PC-9 (cell line): ENCODE measurements at regions not wholly inside any gene's neighbourhood (a gene's known extent, or its start where the extent isn't known, plus 50 kb on each side); places are given as distances from the start of the nearest gene placed in this dataset.

Source experiments
- BruUV-seq: library from RNA; stranded (reverse); fragments of 400-500 nt; replicated peaks from 2 replicates; lab custom pipeline; 2021; lab: Mats Ljungman, UMichigan
- CTCF ChIA-PET: fragments of 300-600 bp; sonication (Branson Sonifier 250); formaldehyde crosslinking; loops from one replicate; lab custom pipeline; 2022; ENCODE audit warnings: antibody characterized with exemption; lab: Charles Lee
- POLR2A ChIA-PET: fragments of 300-600 bp; sonication (Branson Sonifier 250); formaldehyde crosslinking; loops from one replicate; lab custom pipeline; 2022; ENCODE audit warnings: antibody characterized with exemption; ENCODE audit not compliant: unreplicated experiment; lab: Charles Lee
- DNase-seq, 2 experiments: peaks; one replicate each; pipeline versions ENCODE4 v3.0.0 to v3.0.0-alpha.2; 2015 to 2022; ENCODE audit warnings: mixed read lengths in 1 of 2
- H2AFZ ChIP-seq: fragments of 200-600 bp; sonication (generic); 2 replicates; pipeline ENCODE4 v1.8.1; 2017; ENCODE audit warnings: antibody characterized with exemption
- H3F3A ChIP-seq: fragments of 200-600 bp; sonication (generic); 2 replicates; pipeline ENCODE4 v1.8.1; 2017; ENCODE audit warnings: antibody characterized with exemption, mild to moderate bottlenecking, low read depth; ENCODE audit not compliant: insufficient read depth
- H3K27ac ChIP-seq: fragments of 200-600 bp; sonication (generic); 2 replicates; pipeline ENCODE4 v1.6.1; 2016; ENCODE audit warnings: mixed run types
- H3K27me3 ChIP-seq: fragments of 200-600 bp; sonication (generic); 2 replicates; pipeline ENCODE4 v1.6.1; 2016; ENCODE audit warnings: low read depth, mixed run types; ENCODE audit not compliant: insufficient read depth
- H3K36me3 ChIP-seq: fragments of 200-600 bp; sonication (generic); 2 replicates; pipeline ENCODE4 v1.6.1; 2016; ENCODE audit warnings: low read depth, mixed run types
- H3K4me1 ChIP-seq: fragments of 200-600 bp; sonication (generic); replicated peaks from 2 replicates; pipeline ENCODE4 v1.6.1; 2016; ENCODE audit warnings: mixed run types; ENCODE audit not compliant: insufficient read depth
- H3K4me2 ChIP-seq: fragments of 200-600 bp; sonication (generic); 2 replicates; pipeline ENCODE4 v1.6.1; 2017; ENCODE audit warnings: mixed run types
- H3K4me3 ChIP-seq: fragments of 200-600 bp; sonication (generic); 2 replicates; pipeline ENCODE4 v1.6.1; 2016; ENCODE audit warnings: mixed run types
- H3K79me2 ChIP-seq: fragments of 200-600 bp; sonication (generic); 2 replicates; pipeline ENCODE4 v1.6.1; 2017; ENCODE audit warnings: low read depth, mixed run types
- H3K9me2 ChIP-seq: fragments of 200-600 bp; sonication (generic); 2 replicates; pipeline ENCODE4 v1.8.1; 2017; ENCODE audit warnings: mild to moderate bottlenecking; ENCODE audit not compliant: insufficient read depth
- H3K9me3 ChIP-seq: fragments of 200-600 bp; sonication (generic); 2 replicates; pipeline ENCODE4 v1.8.1; 2016; ENCODE audit warnings: low read depth; ENCODE audit not compliant: insufficient read depth
- H4K20me1 ChIP-seq: fragments of 200-600 bp; sonication (generic); 2 replicates; pipeline ENCODE4 v1.8.1; 2017; ENCODE audit not compliant: insufficient read depth
- EZH2 ChIP-seq: fragments of 200-600 bp; sonication (generic); IDR thresholded peaks from 2 replicates; pipeline ENCODE4 v1.8.0; 2017; ENCODE audit warnings: antibody characterized with exemption, low read depth
- intact Hi-C: fragments of 100-400 bp; cut with micrococcal nuclease; formaldehyde crosslinking; loops from one replicate; pipeline ENCODE4 v1.10.0; 2022; ENCODE audit not compliant: unreplicated experiment
- TF ChIP-seq, protein P1 (sequence below): fragments of 200-600 bp; sonication (generic); conservative IDR thresholded peaks from 2 replicates; pipeline ENCODE4 v1.6.1; 2017; ENCODE audit warnings: mixed run types, antibody characterized with exemption, mild to moderate bottlenecking, moderate library complexity

DNA sequence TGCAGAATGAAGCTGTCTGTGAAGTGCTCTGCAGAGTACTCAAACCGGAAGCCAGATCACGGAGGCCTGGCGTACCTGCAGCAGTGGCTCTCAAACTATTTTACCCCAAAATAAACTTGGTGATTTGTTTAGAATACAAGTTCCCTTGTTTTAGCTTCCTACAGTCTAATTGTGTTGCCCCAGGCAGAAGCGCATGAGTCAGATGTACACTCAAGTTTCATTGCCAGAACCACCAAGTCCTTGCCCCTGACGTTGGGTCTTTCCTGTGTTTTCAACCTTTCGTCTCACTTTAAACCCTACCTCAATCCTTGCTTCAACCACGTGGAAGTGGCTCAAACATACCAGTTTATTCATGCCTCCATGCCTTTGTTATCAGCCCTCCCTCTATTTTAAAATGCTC, 66.2 kb upstream of the SLC7A11 start:
- H3F3A ChIP-seq: no peaks in the 10 kb centered on the region
- no peaks in the 10 kb centered on the region for H3K36me3 ChIP-seq
- no peaks in the 10 kb centered on the region for H3K79me2 ChIP-seq
- peak overlapping the region; percentile 46 for H3K4me2 ChIP-seq
- H3K4me1 ChIP-seq: peaks cover 15% of the 10 kb centered on the region
- no peaks in the 10 kb centered on the region for H4K20me1 ChIP-seq
- no peaks in the 10 kb centered on the region for H3K9me2 ChIP-seq
- TF ChIP-seq EZH2: no peak
- TF ChIP-seq, protein P1, sequence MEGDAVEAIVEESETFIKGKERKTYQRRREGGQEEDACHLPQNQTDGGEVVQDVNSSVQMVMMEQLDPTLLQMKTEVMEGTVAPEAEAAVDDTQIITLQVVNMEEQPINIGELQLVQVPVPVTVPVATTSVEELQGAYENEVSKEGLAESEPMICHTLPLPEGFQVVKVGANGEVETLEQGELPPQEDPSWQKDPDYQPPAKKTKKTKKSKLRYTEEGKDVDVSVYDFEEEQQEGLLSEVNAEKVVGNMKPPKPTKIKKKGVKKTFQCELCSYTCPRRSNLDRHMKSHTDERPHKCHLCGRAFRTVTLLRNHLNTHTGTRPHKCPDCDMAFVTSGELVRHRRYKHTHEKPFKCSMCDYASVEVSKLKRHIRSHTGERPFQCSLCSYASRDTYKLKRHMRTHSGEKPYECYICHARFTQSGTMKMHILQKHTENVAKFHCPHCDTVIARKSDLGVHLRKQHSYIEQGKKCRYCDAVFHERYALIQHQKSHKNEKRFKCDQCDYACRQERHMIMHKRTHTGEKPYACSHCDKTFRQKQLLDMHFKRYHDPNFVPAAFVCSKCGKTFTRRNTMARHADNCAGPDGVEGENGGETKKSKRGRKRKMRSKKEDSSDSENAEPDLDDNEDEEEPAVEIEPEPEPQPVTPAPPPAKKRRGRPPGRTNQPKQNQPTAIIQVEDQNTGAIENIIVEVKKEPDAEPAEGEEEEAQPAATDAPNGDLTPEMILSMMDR: no peak
- DNase-seq: peak; percentile 72 to 73
- H3K9me3 ChIP-seq: no peaks in the 10 kb centered on the region
- H3K4me3 ChIP-seq: peak overlapping the region; percentile 6; the same call in 1 of the 2 replicates
- CTCF ChIA-PET: no interaction called here
- no TSS peak for BruUV-seq
- POLR2A ChIA-PET: interaction anchor here (0.5 to 0.7 kb wide), 3 partner anchors 66 to 793 kb away, joined by 3 to 6 read pairs (median 4); partner anchors contain the start of genes NOCT and SLC7A11
- H3K27ac ChIP-seq: peak overlapping the region; percentile 44
- no peaks in the 10 kb centered on the region for H3K27me3 ChIP-seq
- peak overlapping the region; percentile 55; the same call in 1 of the 2 replicates for H2AFZ ChIP-seq
- intact Hi-C loops: loop anchor here (1.0 kb wide), 1 partner anchor 66 kb away; the partner anchor contains the start of gene SLC7A11

DNA sequence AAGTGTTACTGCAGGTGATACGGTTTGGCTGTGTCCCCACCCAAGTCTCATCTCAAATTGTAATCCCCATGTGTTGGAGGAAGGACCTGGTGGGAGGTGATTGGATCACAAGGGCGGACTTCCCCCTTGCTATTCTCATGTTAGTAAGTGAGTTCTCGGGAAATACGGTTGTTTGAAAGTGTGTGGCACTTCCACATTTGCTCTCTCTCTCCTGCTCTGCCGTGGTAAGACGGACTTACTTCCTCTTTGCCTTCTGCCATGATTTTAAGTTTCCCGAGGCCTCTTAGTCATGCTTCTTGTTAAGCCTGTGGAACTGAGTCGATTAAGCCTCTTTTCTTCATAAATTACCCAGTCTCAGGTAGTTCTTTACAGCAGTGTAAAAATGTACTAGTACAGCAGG, 65.2 kb upstream of the SLC7A11 start:
- TF ChIP-seq, protein P1: no peak
- no peak for TF ChIP-seq EZH2
- ChIA-PET CTCF (no interaction called here), POLR2A (interaction anchor here (0.6 kb wide), 2 partner anchors 124 to 169 kb away, joined by 3 to 5 read pairs; no protein-coding TSS in a partner anchor)
- H3K4me1 ChIP-seq: peaks cover 15% of the 10 kb centered on the region
- no peaks in the 10 kb centered on the region for H3K9me2 ChIP-seq
- no peaks in the 10 kb centered on the region for H3K27me3 ChIP-seq
- H4K20me1 ChIP-seq: no peaks in the 10 kb centered on the region
- no peaks in the 10 kb centered on the region for H3K9me3 ChIP-seq
- intact Hi-C loops: no loop called here
- DNase-seq: no peak
- H3K4me2 ChIP-seq: no peak overlapping the region
- H3F3A ChIP-seq: no peaks in the 10 kb centered on the region
- no TSS peak for BruUV-seq
- no peaks in the 10 kb centered on the region for H3K79me2 ChIP-seq
- no peak overlapping the region for H3K4me3 ChIP-seq
- H3K27ac ChIP-seq: no peak overlapping the region
- no peak overlapping the region for H2AFZ ChIP-seq
- H3K36me3 ChIP-seq: no peaks in the 10 kb centered on the region

DNA sequence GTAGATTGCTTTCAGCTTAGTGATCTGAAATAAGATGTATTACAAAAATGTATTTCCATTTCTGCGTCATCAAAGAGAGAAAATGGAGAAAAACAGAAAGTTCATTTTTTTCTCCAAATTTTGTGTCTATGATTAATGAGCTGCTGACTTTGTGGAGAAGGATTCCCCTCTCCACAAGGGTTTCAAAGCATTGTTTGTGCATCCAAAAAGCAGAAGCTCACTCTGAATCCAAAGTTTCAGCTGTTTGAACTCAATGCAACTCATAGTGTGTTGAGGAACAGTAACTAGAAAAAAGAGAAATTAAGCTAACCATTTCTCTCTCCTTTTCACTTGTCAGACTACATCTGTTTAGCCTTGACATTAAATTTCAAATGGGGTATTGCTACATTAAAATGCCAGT, 62.9 kb upstream of the SLC7A11 start:
- Histone ChIP-seq H3K9me2 (no peaks in the 10 kb centered on the region), H3K27me3 (no peaks in the 10 kb centered on the region), H3K4me2 (no peak overlapping the region), H3K79me2 (no peaks in the 10 kb centered on the region), H3K4me1 (peaks cover 15% of the 10 kb centered on the region), H3F3A (no peaks in the 10 kb centered on the region), H2AFZ (no peak overlapping the region), H3K27ac (no peak overlapping the region), H3K4me3 (no peak overlapping the region), H3K9me3 (no peaks in the 10 kb centered on the region), H4K20me1 (no peaks in the 10 kb centered on the region), H3K36me3 (no peaks in the 10 kb centered on the region)
- ChIA-PET POLR2A (no interaction called here), CTCF (interaction anchor here (0.6 kb wide), 1 partner anchor 12 kb away, joined by 3 read pairs; no protein-coding TSS in a partner anchor)
- DNase-seq: no peak
- TF ChIP-seq, protein P1: no peak
- TF ChIP-seq EZH2: no peak
- intact Hi-C loops: no loop called here
- BruUV-seq: no TSS peak
